Heart left ventricle (tissue), 13 donors: ENCODE measurements at regions not wholly inside any gene's neighbourhood (a gene's known extent, or its start where the extent isn't known, plus 50 kb on each side); places are given as distances from the start of the nearest gene placed in this dataset.

Source experiments
- CTCF ChIP-seq, 12 donors: fragments of 200-600 bp; sonication (generic) in 4 of 12; IDR thresholded peaks; one replicate each; pipeline versions ENCODE4 v1.5.0 to v1.8.0; 2018 to 2022; ENCODE audit warnings: antibody characterized with exemption in 12 of 12, mild to moderate bottlenecking in 5 of 12
- POLR2A ChIP-seq, 2 donors: fragments of 450-650 bp; IDR thresholded peaks; one replicate each; pipeline ENCODE4 v1.6.1; 2017; ENCODE audit warnings: antibody characterized with exemption in 2 of 2, mild to moderate bottlenecking in 2 of 2, moderate library complexity in 2 of 2
- donor health status: ischemic (EF 13 %, LVEDD 7.1; RV severe dilation, severe dysfunction).
- donor health status: DM: no; HTN: yes; CAD: no.
- donor health status: DM: no; HTN: no; CAD: no.
- donor health status: ischemic (EF 25% LVEDD 6.9; RV normal size, moderate dysfunction).
- donor health status: ischemic (EF 25% LVEDD 5.7; RV mildly dilated, moderate dysfunction).
- donor health status: ischemic (EF 35%, LVEDD 5.7; RV mildly dilated, moderate dysfunction).
- donor health status: nonischemic (EF 11% LVEDD 7.7; RV severe dilation, severe dysfunction).
- donor health status: DM: yes; HTN: yes; CAD: no.
- donor health status: PGD.
- donor health status: ischemic (EF 29% LVEDD 5.4; RV normal size, mild dysfunction).
- donor health status: nonischemic (EF 23%, LVEDD 6.1; RV moderate dilation, normal function).

GRCh38 chr3:159245871-159246270 lies 444.0 kb downstream of the MFSD1 start:
- TF ChIP-seq CTCF (IDR thresholded peaks at IDR 0.05) (no peak), POLR2A (IDR thresholded peaks at IDR 0.05) (no peak)
